Dendritic cell treated with granulocyte-macrophage colony-stimulating factor and Interleukin-4, amounts not matched to agents 40 ng/mL and 50 ng/mL, for 4 days (primary cell): ENCODE measurements at regions not wholly inside any gene's neighbourhood (a gene's known extent, or its start where the extent isn't known, plus 50 kb on each side); places are given as distances from the start of the nearest gene placed in this dataset.

Experiments used
- H3K27ac Mint-ChIP-seq: one replicate; pipeline ENCODE4 v1.8.0; 2022; ENCODE audit warnings: mild to moderate bottlenecking, mixed read lengths
- H3K27me3 Mint-ChIP-seq: one replicate; pipeline ENCODE4 v1.8.0; 2022; ENCODE audit warnings: mild to moderate bottlenecking, mixed read lengths
- H3K36me3 Mint-ChIP-seq: one replicate; pipeline ENCODE4 v1.8.0; 2022; ENCODE audit warnings: low read depth, mixed read lengths
- H3K4me1 Mint-ChIP-seq: one replicate; pipeline ENCODE4 v1.8.0; 2022; ENCODE audit warnings: low read depth, mixed read lengths
- H3K4me3 Mint-ChIP-seq: one replicate; pipeline ENCODE4 v1.8.0; 2022; ENCODE audit warnings: mild to moderate bottlenecking, moderate library complexity, mixed read lengths
- H3K9me3 Mint-ChIP-seq: one replicate; pipeline ENCODE4 v1.8.0; 2022; ENCODE audit warnings: mixed read lengths
- intact Hi-C: fragments of 100-400 bp; cut with micrococcal nuclease; formaldehyde crosslinking; loops from one replicate; pipeline ENCODE4 v1.15.0; 2022

GRCh38 chr15:96067677-96068076 lies 262.8 kb upstream of the NR2F2 start:
- H3K27ac Mint-ChIP-seq: no peak overlapping the region
- intact Hi-C loops: no loop called here
- H3K4me1 Mint-ChIP-seq: no peaks in the 10 kb centered on the region
- H3K36me3 Mint-ChIP-seq: no peaks in the 10 kb centered on the region
- H3K27me3 Mint-ChIP-seq: peaks cover 2% of the 10 kb centered on the region
- H3K9me3 Mint-ChIP-seq: peaks cover 9% of the 10 kb centered on the region
- no peak overlapping the region for H3K4me3 Mint-ChIP-seq

GRCh38 chr15:96068897-96069296 lies 261.6 kb upstream of the NR2F2 start:
- intact Hi-C loops: no loop called here
- peaks cover 9% of the 10 kb centered on the region for H3K9me3 Mint-ChIP-seq
- H3K27ac Mint-ChIP-seq: no peak overlapping the region

GRCh38 chr15:96070636-96071035 lies 259.9 kb upstream of the NR2F2 start:
- no peaks in the 10 kb centered on the region for H3K4me1 Mint-ChIP-seq
- intact Hi-C loops: no loop called here

More at GRCh38 chr15:96068897-96069296, 261.6 kb upstream of the NR2F2 start:
- no peak overlapping the region for H3K4me3 Mint-ChIP-seq
- H3K36me3 Mint-ChIP-seq: no peaks in the 10 kb centered on the region
- H3K4me1 Mint-ChIP-seq: no peaks in the 10 kb centered on the region
- peaks cover under 1% of the 10 kb centered on the region for H3K27me3 Mint-ChIP-seq

GRCh38 chr15:96072821-96073220 lies 257.7 kb upstream of the NR2F2 start:
- H3K4me1 Mint-ChIP-seq: no peaks in the 10 kb centered on the region
- peaks cover 2% of the 10 kb centered on the region for H3K27me3 Mint-ChIP-seq
- no peaks in the 10 kb centered on the region for H3K36me3 Mint-ChIP-seq
- no peak overlapping the region for H3K27ac Mint-ChIP-seq
- H3K4me3 Mint-ChIP-seq: no peak overlapping the region
- peaks cover 9% of the 10 kb centered on the region for H3K9me3 Mint-ChIP-seq
- intact Hi-C loops: no loop called here

More at GRCh38 chr15:96070636-96071035, 259.9 kb upstream of the NR2F2 start:
- no peak overlapping the region for H3K4me3 Mint-ChIP-seq
- peaks cover 2% of the 10 kb centered on the region for H3K27me3 Mint-ChIP-seq
- H3K36me3 Mint-ChIP-seq: no peaks in the 10 kb centered on the region
- peaks cover 9% of the 10 kb centered on the region for H3K9me3 Mint-ChIP-seq
- H3K27ac Mint-ChIP-seq: no peak overlapping the region

GRCh38 chr15:96073908-96074307 lies 256.6 kb upstream of the NR2F2 start:
- peaks cover 2% of the 10 kb centered on the region for H3K27me3 Mint-ChIP-seq
- H3K27ac Mint-ChIP-seq: no peak overlapping the region
- intact Hi-C loops: no loop called here
- H3K4me1 Mint-ChIP-seq: no peaks in the 10 kb centered on the region
- no peak overlapping the region for H3K4me3 Mint-ChIP-seq
- peaks cover 9% of the 10 kb centered on the region for H3K9me3 Mint-ChIP-seq
- no peaks in the 10 kb centered on the region for H3K36me3 Mint-ChIP-seq

GRCh38 chr15:96075895-96076294 lies 254.6 kb upstream of the NR2F2 start:
- Mint-ChIP-seq H3K4me1 (no peaks in the 10 kb centered on the region), H3K27me3 (peaks cover 2% of the 10 kb centered on the region), H3K4me3 (no peak overlapping the region), H3K36me3 (no peaks in the 10 kb centered on the region), H3K27ac (no peak overlapping the region), H3K9me3 (peaks cover 9% of the 10 kb centered on the region)
- intact Hi-C loops: no loop called here

GRCh38 chr15:96076350-96076749 lies 254.2 kb upstream of the NR2F2 start:
- intact Hi-C loops: no loop called here
- H3K9me3 Mint-ChIP-seq: peaks cover 9% of the 10 kb centered on the region
- no peak overlapping the region for H3K27ac Mint-ChIP-seq
- H3K27me3 Mint-ChIP-seq: peaks cover 2% of the 10 kb centered on the region
- no peak overlapping the region for H3K4me3 Mint-ChIP-seq
- H3K36me3 Mint-ChIP-seq: no peaks in the 10 kb centered on the region
- H3K4me1 Mint-ChIP-seq: no peaks in the 10 kb centered on the region

- intact Hi-C loops: no loop called here
- Mint-ChIP-seq H3K4me1 (no peaks in the 10 kb centered on the region), H3K27ac (no peak overlapping the region), H3K4me3 (no peak overlapping the region), H3K9me3 (no peaks in the 10 kb centered on the region), H3K27me3 (peaks cover under 1% of the 10 kb centered on the region), H3K36me3 (no peaks in the 10 kb centered on the region)
Observed at GRCh38 chr15:96079041-96079440, 251.5 kb upstream of the NR2F2 start.

GRCh38 chr15:96079882-96080281 lies 250.6 kb upstream of the NR2F2 start:
- no peak overlapping the region for H3K27ac Mint-ChIP-seq
- no peaks in the 10 kb centered on the region for H3K9me3 Mint-ChIP-seq
- intact Hi-C loops: no loop called here
- no peak overlapping the region for H3K4me3 Mint-ChIP-seq
- H3K27me3 Mint-ChIP-seq: no peaks in the 10 kb centered on the region
- H3K4me1 Mint-ChIP-seq: no peaks in the 10 kb centered on the region
- no peaks in the 10 kb centered on the region for H3K36me3 Mint-ChIP-seq

GRCh38 chr15:96086164-96086563 lies 244.3 kb upstream of the NR2F2 start:
- Mint-ChIP-seq H3K4me1 (no peaks in the 10 kb centered on the region), H3K27ac (no peak overlapping the region), H3K9me3 (no peaks in the 10 kb centered on the region), H3K36me3 (no peaks in the 10 kb centered on the region), H3K4me3 (no peak overlapping the region), H3K27me3 (peaks cover 8% of the 10 kb centered on the region)
- intact Hi-C loops: no loop called here

- Mint-ChIP-seq H3K27me3 (peaks cover 8% of the 10 kb centered on the region), H3K36me3 (no peaks in the 10 kb centered on the region), H3K4me1 (no peaks in the 10 kb centered on the region), H3K9me3 (no peaks in the 10 kb centered on the region), H3K27ac (no peak overlapping the region), H3K4me3 (no peak overlapping the region)
- intact Hi-C loops: no loop called here
Observed at GRCh38 chr15:96087180-96087884, 243.2 kb upstream of the NR2F2 start.

- Mint-ChIP-seq H3K9me3 (no peaks in the 10 kb centered on the region), H3K27me3 (peaks cover 11% of the 10 kb centered on the region), H3K36me3 (no peaks in the 10 kb centered on the region), H3K27ac (no peak overlapping the region), H3K4me3 (no peak overlapping the region), H3K4me1 (no peaks in the 10 kb centered on the region)
- intact Hi-C loops: no loop called here
Observed at GRCh38 chr15:96088650-96089049, 241.8 kb upstream of the NR2F2 start.

GRCh38 chr15:96089405-96090058 lies 241.0 kb upstream of the NR2F2 start:
- intact Hi-C loops: no loop called here
- peaks cover 11% of the 10 kb centered on the region for H3K27me3 Mint-ChIP-seq
- no peak overlapping the region for H3K4me3 Mint-ChIP-seq
- no peaks in the 10 kb centered on the region for H3K36me3 Mint-ChIP-seq
- no peaks in the 10 kb centered on the region for H3K9me3 Mint-ChIP-seq
- H3K27ac Mint-ChIP-seq: no peak overlapping the region
- no peaks in the 10 kb centered on the region for H3K4me1 Mint-ChIP-seq

- Mint-ChIP-seq H3K27me3 (peaks cover 9% of the 10 kb centered on the region), H3K4me1 (no peaks in the 10 kb centered on the region), H3K9me3 (no peaks in the 10 kb centered on the region), H3K27ac (no peak overlapping the region), H3K4me3 (no peak overlapping the region), H3K36me3 (no peaks in the 10 kb centered on the region)
- intact Hi-C loops: no loop called here
Observed at GRCh38 chr15:96092186-96092585, 238.3 kb upstream of the NR2F2 start.

- intact Hi-C loops: no loop called here
- no peak overlapping the region for H3K27ac Mint-ChIP-seq
- H3K4me3 Mint-ChIP-seq: no peak overlapping the region
- no peaks in the 10 kb centered on the region for H3K9me3 Mint-ChIP-seq
- H3K4me1 Mint-ChIP-seq: no peaks in the 10 kb centered on the region
- peaks cover 7% of the 10 kb centered on the region for H3K27me3 Mint-ChIP-seq
- no peaks in the 10 kb centered on the region for H3K36me3 Mint-ChIP-seq
Observed at GRCh38 chr15:96093063-96093462, 237.4 kb upstream of the NR2F2 start.
